Prostate gland (tissue), 2 donors: ENCODE measurements at regions not wholly inside any gene's neighbourhood (a gene's known extent, or its start where the extent isn't known, plus 50 kb on each side); places are given as distances from the start of the nearest gene placed in this dataset.

ENCODE experiments used
- CTCF ChIP-seq, 4 experiments: fragments of 200-600 bp in 2 of 4; fragments of 450-650 bp in 2 of 4; sonication (generic) in 2 of 4; IDR thresholded peaks; 1 replicate in 3 of 4; 2 replicates in 1 of 4; pipeline ENCODE4 v1.5.1; 2016 to 2019; ENCODE audit warnings: antibody characterized with exemption in 4 of 4, mild to moderate bottlenecking in 2 of 4, moderate library complexity in 2 of 4
- POLR2A ChIP-seq: fragments of 450-650 bp; IDR thresholded peaks from one replicate; pipeline ENCODE4 v1.6.1; 2016; ENCODE audit warnings: antibody characterized with exemption, mild to moderate bottlenecking
- POLR2AphosphoS5 ChIP-seq: sonication (generic); formaldehyde crosslinking; IDR thresholded peaks from one replicate; pipeline ENCODE4 v1.6.1; 2017; ENCODE audit warnings: antibody characterized with exemption

DNA sequence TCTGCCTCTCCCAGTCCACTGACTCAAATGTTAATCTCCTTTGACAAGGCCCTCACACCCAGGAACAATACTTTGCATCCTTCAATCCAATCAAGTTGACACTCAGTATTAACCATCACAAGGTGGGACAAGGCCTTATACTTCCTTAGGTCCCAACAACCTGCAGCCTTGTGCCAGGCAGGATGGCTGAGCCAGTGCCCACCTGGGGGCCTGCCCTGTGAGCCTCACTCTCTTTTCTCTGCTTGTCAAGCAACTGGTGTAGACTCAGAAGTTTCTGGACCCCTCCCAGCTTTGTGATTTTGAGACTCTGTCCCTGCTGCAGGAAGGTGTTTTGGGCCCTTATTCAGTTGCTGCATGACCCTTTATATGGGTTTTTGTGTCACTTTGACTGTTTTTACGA, 310.0 kb upstream of the C1orf174 start:
- TF ChIP-seq CTCF (IDR thresholded peaks at IDR 0.05) (no peak), POLR2A (no peak), POLR2AphosphoS5 (no peak)
